Neural cell (in vitro differentiated cells): ENCODE measurements at regions not wholly inside any gene's neighbourhood (a gene's known extent, or its start where the extent isn't known, plus 50 kb on each side); places are given as distances from the start of the nearest gene placed in this dataset.

ENCODE experiments used
- small RNA-seq, 3 experiments: library from RNA; depleted of rRNA; stranded (forward); fragments of <200 nt; gene quantifications; one replicate each; pipeline ENCODE3, GENCODE V24; 2012

Small RNA genes in the stretch of these regions (small RNA-seq; reads per million reads assigned to genes)
- gene RNU6-1145P (0.03 to 25.1 (median 0.13) reads per million in 3 experiments), gene RPS29P10 (0 reads per million in 3 experiments)
